GM12865 (cell line): ENCODE measurements at regions not wholly inside any gene's neighbourhood (a gene's known extent, or its start where the extent isn't known, plus 50 kb on each side); places are given as distances from the start of the nearest gene placed in this dataset.

Experiments
- DNase-seq: peaks from one replicate; pipeline ENCODE4 v3.0.0; 2010; ENCODE audit warnings: low read depth
- H3K4me3 ChIP-seq: 2 replicates; pipeline ENCODE4 v1.5.1; 2011; ENCODE audit warnings: mild to moderate bottlenecking, low read depth, low read length, control low read depth
- CTCF ChIP-seq: IDR thresholded peaks from 2 replicates; pipeline ENCODE4 v1.5.1; 2011; ENCODE audit warnings: low read length, control low read depth, low read depth, inconsistent platforms; ENCODE audit not compliant: insufficient read depth; ENCODE audit errors: missing control alignments

- no peak overlapping the region for H3K4me3 ChIP-seq
- no peak for TF ChIP-seq CTCF
- no peak for DNase-seq
Measured at GRCh38 chr4:66691101-66691500, 854.2 kb downstream of the CENPC start.

- DNase-seq, result no peak
- TF ChIP-seq CTCF, result no peak
- no peak overlapping the region for H3K4me3 ChIP-seq
Measured at GRCh38 chr4:66688674-66689073, 856.6 kb downstream of the CENPC start.

GRCh38 chr4:66687459-66687858 lies 857.8 kb downstream of the CENPC start:
- H3K4me3 ChIP-seq, result no peak overlapping the region

GRCh38 chr4:66681962-66682361 lies 863.3 kb downstream of the CENPC start:
- TF ChIP-seq CTCF, result no peak
- H3K4me3 ChIP-seq, result no peak overlapping the region
- DNase-seq, result no peak

More at GRCh38 chr4:66687459-66687858, 857.8 kb downstream of the CENPC start:
- DNase-seq, result no peak
- no peak for TF ChIP-seq CTCF

- no peak overlapping the region for H3K4me3 ChIP-seq
- no peak for DNase-seq
- no peak for TF ChIP-seq CTCF
Measured at GRCh38 chr4:66667249-66667648, 878.1 kb downstream of the CENPC start.

GRCh38 chr4:66662620-66663019 lies 882.7 kb downstream of the CENPC start:
- TF ChIP-seq CTCF, result no peak
- H3K4me3 ChIP-seq, result no peak overlapping the region
- no peak for DNase-seq

- DNase-seq, result no peak
- no peak overlapping the region for H3K4me3 ChIP-seq
- no peak for TF ChIP-seq CTCF
Measured at GRCh38 chr4:66658809-66659208, 886.5 kb downstream of the CENPC start.
